Osteocyte (in vitro differentiated cells): ENCODE measurements at regions not wholly inside any gene's neighbourhood (a gene's known extent, or its start where the extent isn't known, plus 50 kb on each side); places are given as distances from the start of the nearest gene placed in this dataset.

ENCODE experiments used
- DNase-seq: peaks from one replicate; pipeline ENCODE4 v3.0.0; 2021; ENCODE audit warnings: mixed read lengths; ENCODE audit not compliant: unreplicated experiment; ENCODE audit errors: extremely low spot score
- H3K27ac Mint-ChIP-seq: one replicate; pipeline ENCODE4 v1.8.0; 2021; ENCODE audit warnings: mild to moderate bottlenecking, mixed read lengths; ENCODE audit not compliant: unreplicated experiment
- H3K27me3 Mint-ChIP-seq: one replicate; pipeline ENCODE4 v1.8.0; 2021; ENCODE audit warnings: mixed read lengths; ENCODE audit not compliant: unreplicated experiment
- H3K36me3 Mint-ChIP-seq: one replicate; pipeline ENCODE4 v1.8.0; 2021; ENCODE audit warnings: mixed read lengths; ENCODE audit not compliant: unreplicated experiment
- H3K4me1 Mint-ChIP-seq: one replicate; pipeline ENCODE4 v1.8.0; 2021; ENCODE audit warnings: mixed read lengths; ENCODE audit not compliant: unreplicated experiment
- H3K4me3 Mint-ChIP-seq: one replicate; pipeline ENCODE4 v1.8.0; 2021; ENCODE audit warnings: mild to moderate bottlenecking, moderate library complexity, mixed read lengths; ENCODE audit not compliant: unreplicated experiment
- H3K9me3 Mint-ChIP-seq: one replicate; pipeline ENCODE4 v1.8.0; 2021; ENCODE audit warnings: mixed read lengths; ENCODE audit not compliant: unreplicated experiment
- TF ChIP-seq, protein P1 (sequence below): fragments of 200-600 bp; sonication (generic); IDR thresholded peaks from 2 replicates; pipeline ENCODE4 v1.5.0; 2021; ENCODE audit warnings: antibody characterized with exemption, mild to moderate bottlenecking, moderate library complexity

GRCh38 chr22:25358421-25359170 lies 139.2 kb downstream of the CRYBB2 start:
- H3K9me3 Mint-ChIP-seq = no peaks in the 10 kb centered on the region
- H3K27me3 Mint-ChIP-seq = no peaks in the 10 kb centered on the region
- H3K4me1 Mint-ChIP-seq = no peaks in the 10 kb centered on the region
- peaks cover 7% of the 10 kb centered on the region for H3K36me3 Mint-ChIP-seq
- no peak overlapping the region for H3K4me3 Mint-ChIP-seq
- TF ChIP-seq, protein P1, sequence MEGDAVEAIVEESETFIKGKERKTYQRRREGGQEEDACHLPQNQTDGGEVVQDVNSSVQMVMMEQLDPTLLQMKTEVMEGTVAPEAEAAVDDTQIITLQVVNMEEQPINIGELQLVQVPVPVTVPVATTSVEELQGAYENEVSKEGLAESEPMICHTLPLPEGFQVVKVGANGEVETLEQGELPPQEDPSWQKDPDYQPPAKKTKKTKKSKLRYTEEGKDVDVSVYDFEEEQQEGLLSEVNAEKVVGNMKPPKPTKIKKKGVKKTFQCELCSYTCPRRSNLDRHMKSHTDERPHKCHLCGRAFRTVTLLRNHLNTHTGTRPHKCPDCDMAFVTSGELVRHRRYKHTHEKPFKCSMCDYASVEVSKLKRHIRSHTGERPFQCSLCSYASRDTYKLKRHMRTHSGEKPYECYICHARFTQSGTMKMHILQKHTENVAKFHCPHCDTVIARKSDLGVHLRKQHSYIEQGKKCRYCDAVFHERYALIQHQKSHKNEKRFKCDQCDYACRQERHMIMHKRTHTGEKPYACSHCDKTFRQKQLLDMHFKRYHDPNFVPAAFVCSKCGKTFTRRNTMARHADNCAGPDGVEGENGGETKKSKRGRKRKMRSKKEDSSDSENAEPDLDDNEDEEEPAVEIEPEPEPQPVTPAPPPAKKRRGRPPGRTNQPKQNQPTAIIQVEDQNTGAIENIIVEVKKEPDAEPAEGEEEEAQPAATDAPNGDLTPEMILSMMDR = no peak
- no peak for DNase-seq
- H3K27ac Mint-ChIP-seq = no peak overlapping the region

DNA sequence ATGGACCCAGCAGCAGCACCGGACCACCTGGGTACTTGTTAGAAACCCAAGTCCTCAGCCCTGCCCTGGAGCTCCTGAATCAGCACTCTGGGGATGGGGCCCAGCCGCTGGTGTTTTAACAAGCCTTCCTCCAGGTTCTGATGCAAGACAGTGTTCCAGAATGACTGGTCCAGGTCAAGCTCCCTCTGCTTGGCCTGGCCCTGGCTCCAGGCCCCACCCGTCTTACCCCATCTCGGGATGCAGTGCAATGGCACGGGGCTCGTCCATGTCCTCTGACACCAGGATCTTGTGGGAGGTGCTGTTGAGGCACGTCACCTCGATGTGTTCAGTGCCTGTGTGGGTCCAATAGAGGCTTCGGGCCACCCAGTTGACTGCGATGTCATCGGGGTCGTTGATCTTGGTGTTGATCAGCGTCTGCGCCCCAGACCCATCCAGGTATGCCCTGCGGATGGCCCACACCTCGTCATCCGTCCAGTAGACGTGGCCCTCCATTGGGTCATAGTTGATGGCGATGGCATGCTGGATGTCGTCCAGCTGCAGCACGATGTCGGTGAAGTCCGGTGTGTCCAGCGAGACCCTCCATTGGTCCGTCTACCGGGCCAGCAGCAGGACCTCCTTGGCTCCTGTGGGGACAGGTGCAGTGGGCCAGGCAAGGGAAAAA lies 140.3 kb downstream of the CRYBB2 start:
- H3K36me3 Mint-ChIP-seq = no peaks in the 10 kb centered on the region
- H3K9me3 Mint-ChIP-seq = no peaks in the 10 kb centered on the region
- no peaks in the 10 kb centered on the region for H3K4me1 Mint-ChIP-seq
- TF ChIP-seq, protein P1 = no peak
- no peaks in the 10 kb centered on the region for H3K27me3 Mint-ChIP-seq
- DNase-seq = no peak
- no peak overlapping the region for H3K4me3 Mint-ChIP-seq
- no peak overlapping the region for H3K27ac Mint-ChIP-seq

GRCh38 chr22:25360411-25360810 lies 141.0 kb downstream of the CRYBB2 start:
- Mint-ChIP-seq H3K27me3 (no peaks in the 10 kb centered on the region), H3K36me3 (no peaks in the 10 kb centered on the region), H3K27ac (no peak overlapping the region), H3K9me3 (no peaks in the 10 kb centered on the region), H3K4me1 (no peaks in the 10 kb centered on the region), H3K4me3 (no peak overlapping the region)
- DNase-seq = no peak
- TF ChIP-seq, protein P1 = no peak

DNA sequence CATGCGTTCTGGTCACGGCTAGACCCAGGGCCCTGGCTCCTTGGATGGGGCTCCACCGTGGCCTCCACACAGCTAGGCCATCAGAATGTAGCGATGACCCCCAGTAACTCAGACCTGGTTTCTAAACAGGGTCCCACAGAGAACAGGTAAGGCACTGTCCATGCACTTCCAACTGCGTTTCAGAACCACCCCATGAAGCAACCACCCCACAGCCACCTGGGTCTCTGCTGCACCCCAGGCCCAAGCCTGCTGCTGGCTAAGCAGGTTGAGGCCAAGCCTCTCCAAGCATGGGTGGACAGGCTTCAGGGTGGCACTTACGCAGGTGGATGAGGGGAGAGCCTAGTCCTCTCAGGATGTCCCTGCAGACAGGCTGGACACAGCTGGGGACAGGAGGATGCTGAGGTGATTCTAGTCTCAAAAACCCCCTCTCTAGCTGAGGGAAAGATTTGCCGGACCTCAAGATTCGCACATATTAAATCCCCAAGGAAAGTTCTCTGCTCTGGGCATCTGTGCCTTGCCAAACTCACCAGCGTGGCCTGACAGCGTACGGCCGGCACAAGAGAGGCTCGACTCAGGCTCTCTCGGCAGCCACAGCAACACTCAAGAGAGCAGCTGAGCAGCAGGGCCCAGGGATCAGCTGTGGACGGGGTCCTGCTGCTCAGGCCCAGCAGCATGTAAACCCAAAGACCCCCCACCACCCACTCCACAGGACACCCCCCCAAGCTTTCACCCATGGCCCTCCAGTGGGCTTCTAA lies 141.6 kb downstream of the CRYBB2 start:
- DNase-seq = no peak
- Mint-ChIP-seq H3K27me3 (no peaks in the 10 kb centered on the region), H3K27ac (no peak overlapping the region)

More for the DNA sequence above, 141.6 kb downstream of the CRYBB2 start:
- Mint-ChIP-seq H3K4me1 (no peaks in the 10 kb centered on the region), H3K36me3 (no peaks in the 10 kb centered on the region), H3K9me3 (no peaks in the 10 kb centered on the region), H3K4me3 (no peak overlapping the region)
- TF ChIP-seq, protein P1 = no peak
